ENCODE measurements at regions not wholly inside any gene's neighbourhood (a gene's known extent, or its start where the extent isn't known, plus 50 kb on each side); places are given as distances from the start of the nearest gene placed in this dataset.

GRCh38 chr9:81214975-81215374, 474.4 kb downstream of the TLE1 start:
- 86% methylated on average over 1 of the region's 1 CpG for WGBS
- H3K4me3 ChIP-seq (ENCODE audit: low read length): no peak overlapping the region
- no peak for ATAC-seq

DNA sequence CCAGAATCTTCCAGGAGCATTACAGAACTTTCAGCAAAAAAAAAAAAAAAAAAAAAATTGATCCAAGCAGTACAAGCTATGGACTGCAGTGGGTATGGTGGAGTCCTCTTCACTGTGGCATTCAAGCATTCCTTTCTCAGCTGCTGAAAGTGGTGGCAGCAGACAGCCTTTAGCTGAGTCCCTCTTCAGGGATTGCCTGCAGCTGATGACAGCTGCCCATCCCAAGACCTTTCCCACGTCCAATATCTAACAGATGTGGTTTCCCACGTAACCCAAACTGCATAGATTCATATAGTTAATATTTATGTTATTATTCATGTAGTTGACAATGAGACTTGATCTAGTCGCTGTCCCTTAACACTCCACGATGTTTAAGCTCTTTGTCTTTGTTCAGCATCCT, 475.9 kb downstream of the TLE1 start:
- Histone ChIP-seq H3K4me3 (ENCODE audit: low read length) (no peak overlapping the region), H3K27me3 (ENCODE audit: control insufficient read depth, insufficient read depth) (no peaks in the 10 kb centered on the region), H3K9me3 (ENCODE audit: control insufficient read depth, low read length) (no peaks in the 10 kb centered on the region), H3K4me1 (ENCODE audit: control insufficient read depth, insufficient read depth, low read length) (no peaks in the 10 kb centered on the region), H3K27ac (ENCODE audit: low read length) (no peak overlapping the region)
- intact Hi-C loops (cut with DNase I): no loop called here
- 75% methylated on average over 4 of the region's 4 CpGs for WGBS
- DNase-seq (no peak), ATAC-seq (no peak)

More at GRCh38 chr9:81214975-81215374, 474.4 kb downstream of the TLE1 start:
- no peak for DNase-seq
- Histone ChIP-seq H3K27me3 (ENCODE audit: control insufficient read depth, insufficient read depth) (no peaks in the 10 kb centered on the region), H3K27ac (ENCODE audit: low read length) (no peak overlapping the region), H3K9me3 (ENCODE audit: control insufficient read depth, low read length) (no peaks in the 10 kb centered on the region), H3K4me1 (ENCODE audit: control insufficient read depth, insufficient read depth, low read length) (no peaks in the 10 kb centered on the region)
- intact Hi-C loops (cut with DNase I): no loop called here

GRCh38 chr9:81211741-81212140, 477.6 kb downstream of the TLE1 start:
- DNase-seq: no peak
- 80% methylated on average over 3 of the region's 3 CpGs for WGBS
- Histone ChIP-seq H3K4me3 (ENCODE audit: low read length) (no peak overlapping the region), H3K4me1 (ENCODE audit: control insufficient read depth, insufficient read depth, low read length) (no peaks in the 10 kb centered on the region), H3K9me3 (ENCODE audit: control insufficient read depth, low read length) (no peaks in the 10 kb centered on the region), H3K27ac (ENCODE audit: low read length) (no peak overlapping the region), H3K27me3 (ENCODE audit: control insufficient read depth, insufficient read depth) (no peaks in the 10 kb centered on the region)
- intact Hi-C loops (cut with DNase I): no loop called here
- ATAC-seq: no peak

- no peak for DNase-seq
- Histone ChIP-seq H3K9me3 (ENCODE audit: control insufficient read depth, low read length) (no peaks in the 10 kb centered on the region), H3K27me3 (ENCODE audit: control insufficient read depth, insufficient read depth) (no peaks in the 10 kb centered on the region), H3K4me3 (ENCODE audit: low read length) (no peak overlapping the region), H3K4me1 (ENCODE audit: control insufficient read depth, insufficient read depth, low read length) (no peaks in the 10 kb centered on the region), H3K27ac (ENCODE audit: low read length) (no peak overlapping the region)
- intact Hi-C loops (cut with DNase I): no loop called here
- 87% methylated on average over 4 of the region's 4 CpGs for WGBS
- no peak for ATAC-seq
Measured at GRCh38 chr9:81207651-81208050, 481.7 kb downstream of the TLE1 start.

DNA sequence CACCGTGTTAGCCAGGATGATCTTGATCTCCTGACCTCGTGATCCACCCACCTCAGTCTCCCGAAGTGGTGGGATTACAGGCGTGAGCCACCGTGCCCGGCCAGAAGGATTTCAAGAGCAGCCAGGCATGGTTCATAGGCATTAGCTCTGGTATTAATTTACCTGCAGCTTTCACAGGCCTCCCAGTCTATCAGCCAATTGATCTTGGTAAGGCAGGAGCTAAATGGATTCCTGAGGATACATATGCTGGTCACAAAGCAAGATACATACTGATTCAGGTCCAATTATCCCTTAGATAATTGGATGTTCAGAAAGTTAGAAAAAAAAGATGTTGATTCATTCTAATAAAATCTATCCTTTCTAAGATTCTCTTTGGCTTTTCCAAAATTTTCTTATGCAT, 487.1 kb downstream of the TLE1 start:
- no peaks in the 10 kb centered on the region for H3K9me3 ChIP-seq (ENCODE audit: control insufficient read depth, low read length)
- H3K27me3 ChIP-seq (ENCODE audit: control insufficient read depth, insufficient read depth): no peaks in the 10 kb centered on the region
- no peaks in the 10 kb centered on the region for H3K4me1 ChIP-seq (ENCODE audit: control insufficient read depth, insufficient read depth, low read length)
- no peak for ATAC-seq
- intact Hi-C loops (cut with DNase I): no loop called here
- WGBS: 95% methylated on average over 6 of the region's 6 CpGs
- no peak for DNase-seq
- H3K4me3 ChIP-seq (ENCODE audit: low read length): no peak overlapping the region
- no peak overlapping the region for H3K27ac ChIP-seq (ENCODE audit: low read length)

DNA sequence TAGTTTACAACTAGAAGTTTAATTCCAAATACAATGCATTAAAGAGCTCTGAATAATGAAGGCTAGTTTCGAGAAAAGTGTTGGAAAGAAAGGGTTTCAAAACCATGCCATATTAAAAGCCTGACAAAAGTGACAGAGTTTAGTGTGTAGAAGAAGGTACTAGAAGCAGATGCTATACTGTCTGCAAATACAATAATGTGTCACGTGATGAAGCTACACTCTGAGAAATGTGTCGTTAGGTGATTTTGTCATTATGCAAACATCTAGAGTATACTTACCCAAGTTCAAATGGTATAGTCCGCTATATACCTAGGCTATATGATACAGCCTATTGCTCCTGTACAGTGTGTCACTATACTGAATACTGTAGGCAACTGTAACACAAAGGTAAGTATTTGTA, 494.1 kb downstream of the TLE1 start:
- no peak for ATAC-seq
- intact Hi-C loops (cut with DNase I): no loop called here
- no peak for DNase-seq
- Histone ChIP-seq H3K27ac (ENCODE audit: low read length) (no peak overlapping the region), H3K4me1 (ENCODE audit: control insufficient read depth, insufficient read depth, low read length) (no peaks in the 10 kb centered on the region), H3K4me3 (ENCODE audit: low read length) (no peak overlapping the region), H3K9me3 (ENCODE audit: control insufficient read depth, low read length) (no peaks in the 10 kb centered on the region), H3K27me3 (ENCODE audit: control insufficient read depth, insufficient read depth) (no peaks in the 10 kb centered on the region)
- 87% methylated on average over 4 of the region's 4 CpGs for WGBS

GRCh38 chr9:81193362-81194339, 495.7 kb downstream of the TLE1 start:
- no peak overlapping the region for H3K27ac ChIP-seq (ENCODE audit: low read length)
- DNase-seq (no peak), ATAC-seq (no peak)
- 56% methylated on average over 1 of the region's 1 CpG for WGBS
- H3K4me1 ChIP-seq (ENCODE audit: control insufficient read depth, insufficient read depth, low read length): no peaks in the 10 kb centered on the region
- intact Hi-C loops (cut with DNase I): no loop called here
- no peak overlapping the region for H3K4me3 ChIP-seq (ENCODE audit: low read length)
- H3K9me3 ChIP-seq (ENCODE audit: control insufficient read depth, low read length): no peaks in the 10 kb centered on the region
- no peaks in the 10 kb centered on the region for H3K27me3 ChIP-seq (ENCODE audit: control insufficient read depth, insufficient read depth)

DNA sequence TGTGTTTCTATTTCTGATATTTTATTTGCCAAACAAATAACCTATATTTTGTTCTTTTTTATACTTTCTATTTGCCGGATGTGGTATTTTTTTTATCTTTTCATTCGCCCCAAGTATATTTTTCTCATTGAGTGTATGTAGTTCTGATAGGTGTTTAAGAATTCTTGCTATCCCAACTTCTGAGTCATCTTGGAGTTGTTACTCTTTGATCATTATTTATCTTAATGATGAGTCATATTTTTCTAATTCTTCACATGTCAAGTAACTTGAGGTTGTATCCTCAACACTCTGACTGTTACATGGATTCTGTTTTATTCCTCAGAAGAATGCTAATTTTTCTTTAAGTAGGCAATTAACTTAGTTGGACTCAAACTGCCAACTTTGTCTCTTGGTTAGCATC, 498.1 kb downstream of the TLE1 start:
- intact Hi-C loops (cut with DNase I): no loop called here
- H3K9me3 ChIP-seq (ENCODE audit: control insufficient read depth, low read length): no peaks in the 10 kb centered on the region
- DNase-seq: no peak
- no peaks in the 10 kb centered on the region for H3K4me1 ChIP-seq (ENCODE audit: control insufficient read depth, insufficient read depth, low read length)
- no peak for ATAC-seq
- H3K27ac ChIP-seq (ENCODE audit: low read length): no peak overlapping the region
- H3K4me3 ChIP-seq (ENCODE audit: low read length): no peak overlapping the region
- 95% methylated on average over 2 of the region's 2 CpGs for WGBS
- no peaks in the 10 kb centered on the region for H3K27me3 ChIP-seq (ENCODE audit: control insufficient read depth, insufficient read depth)

DNA sequence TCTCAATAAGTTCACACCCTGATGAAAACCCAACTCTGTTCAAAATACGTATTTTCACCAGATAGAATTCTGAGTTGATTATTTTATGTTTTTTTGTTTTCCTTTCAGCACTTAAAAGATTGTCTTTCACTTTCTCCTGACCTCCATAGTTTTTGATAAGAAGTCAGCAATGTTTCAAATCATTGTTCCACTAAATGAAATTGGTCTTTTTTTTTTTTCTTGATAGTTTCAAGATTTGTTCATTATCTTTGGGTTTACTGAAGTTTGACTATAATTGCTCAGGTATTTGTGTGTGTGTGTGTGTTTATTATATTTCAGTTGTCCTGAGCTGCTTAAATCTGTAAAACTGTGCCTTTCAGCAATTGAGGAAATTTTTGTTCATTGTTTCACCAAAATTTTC, 498.7 kb downstream of the TLE1 start:
- Histone ChIP-seq H3K9me3 (ENCODE audit: control insufficient read depth, low read length) (no peaks in the 10 kb centered on the region), H3K27ac (ENCODE audit: low read length) (no peak overlapping the region), H3K4me3 (ENCODE audit: low read length) (no peak overlapping the region), H3K4me1 (ENCODE audit: control insufficient read depth, insufficient read depth, low read length) (no peaks in the 10 kb centered on the region), H3K27me3 (ENCODE audit: control insufficient read depth, insufficient read depth) (no peaks in the 10 kb centered on the region)
- 61% methylated on average over 1 of the region's 1 CpG for WGBS
- ATAC-seq (no peak), DNase-seq (no peak)
- intact Hi-C loops (cut with DNase I): no loop called here

DNA sequence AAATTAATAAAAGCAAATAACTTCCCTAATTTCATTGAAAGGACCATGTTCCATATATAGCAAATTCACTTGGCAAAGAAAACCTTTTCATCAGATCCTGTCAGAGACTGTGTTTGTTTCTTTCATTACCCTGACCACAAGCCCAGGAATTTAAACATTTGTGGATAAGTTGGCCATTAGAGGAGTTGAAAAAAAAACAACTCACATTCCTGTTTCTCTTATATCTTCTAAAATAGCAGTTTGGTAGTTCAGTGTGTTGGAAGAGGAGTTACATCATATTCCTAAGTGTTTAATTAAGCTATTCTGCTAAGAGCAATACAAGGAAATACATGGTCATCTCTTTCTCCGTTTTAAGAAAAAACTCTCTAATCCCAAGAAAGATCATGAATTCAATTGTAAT, 505.6 kb downstream of the TLE1 start:
- DNase-seq: no peak
- WGBS: 39% methylated on average over 1 of the region's 1 CpG
- H3K4me3 ChIP-seq (ENCODE audit: low read length): no peak overlapping the region
- H3K4me1 ChIP-seq (ENCODE audit: control insufficient read depth, insufficient read depth, low read length): no peaks in the 10 kb centered on the region
- intact Hi-C loops (cut with DNase I): loop anchor here in 1 of 4 donors (10.0 kb wide), 1 partner anchor 1141 kb away; no protein-coding TSS in a partner anchor
- H3K27ac ChIP-seq (ENCODE audit: low read length): no peak overlapping the region
- H3K27me3 ChIP-seq (ENCODE audit: control insufficient read depth, insufficient read depth): no peaks in the 10 kb centered on the region
- no peak for ATAC-seq
- H3K9me3 ChIP-seq (ENCODE audit: control insufficient read depth, low read length): no peaks in the 10 kb centered on the region

GRCh38 chr9:81182431-81182830, 506.9 kb downstream of the TLE1 start:
- no peak for ATAC-seq
- H3K9me3 ChIP-seq (ENCODE audit: control insufficient read depth, low read length): no peaks in the 10 kb centered on the region
- WGBS: 59% methylated on average over 1 of the region's 1 CpG
- no peak overlapping the region for H3K27ac ChIP-seq (ENCODE audit: low read length)
- no peak overlapping the region for H3K4me3 ChIP-seq (ENCODE audit: low read length)
- no peak for DNase-seq
- H3K4me1 ChIP-seq (ENCODE audit: control insufficient read depth, insufficient read depth, low read length): no peaks in the 10 kb centered on the region
- intact Hi-C loops (cut with DNase I): loop anchor here in 1 of 4 donors (10.0 kb wide), 1 partner anchor 1142 kb away; no protein-coding TSS in a partner anchor
- no peaks in the 10 kb centered on the region for H3K27me3 ChIP-seq (ENCODE audit: control insufficient read depth, insufficient read depth)

Measured in right cardiac atrium (tissue), 5 donors.